Kidney glomerular epithelial cell (primary cell): ENCODE measurements at regions not wholly inside any gene's neighbourhood (a gene's known extent, or its start where the extent isn't known, plus 50 kb on each side); places are given as distances from the start of the nearest gene placed in this dataset.

Experiments
- DNase-seq: peaks from one replicate; lab custom pipeline; 2025; lab: John Stamatoyannopoulos, UW

DNA sequence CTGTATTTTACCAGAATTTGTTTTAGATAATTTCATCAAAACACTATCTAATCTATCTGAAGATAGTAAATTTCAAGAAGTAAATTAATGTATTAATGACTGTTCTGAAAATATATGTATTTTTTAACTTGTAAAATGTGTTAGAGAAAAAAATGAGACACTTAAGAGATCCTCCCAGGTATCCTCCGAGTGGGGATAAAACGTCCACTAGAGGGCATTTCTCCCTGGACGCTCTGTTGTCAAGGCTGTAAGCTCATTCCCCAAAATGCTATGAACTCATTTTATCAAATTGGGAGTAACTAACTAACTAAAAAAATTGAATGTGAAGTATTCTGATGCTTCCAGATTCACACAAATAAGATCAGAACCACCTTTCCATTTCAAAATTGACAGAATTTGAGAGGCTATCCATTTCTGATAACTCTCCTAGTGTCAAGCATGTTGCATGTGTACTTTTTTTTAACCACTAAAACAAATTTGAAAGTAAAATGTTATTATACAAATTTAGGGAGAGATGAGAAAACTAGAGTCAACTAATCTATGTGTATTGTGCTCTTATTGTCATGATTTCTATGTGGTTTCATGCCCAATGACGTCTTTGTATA is 337.3 kb upstream of the HS3ST1 start:
- no peak for DNase-seq

DNA sequence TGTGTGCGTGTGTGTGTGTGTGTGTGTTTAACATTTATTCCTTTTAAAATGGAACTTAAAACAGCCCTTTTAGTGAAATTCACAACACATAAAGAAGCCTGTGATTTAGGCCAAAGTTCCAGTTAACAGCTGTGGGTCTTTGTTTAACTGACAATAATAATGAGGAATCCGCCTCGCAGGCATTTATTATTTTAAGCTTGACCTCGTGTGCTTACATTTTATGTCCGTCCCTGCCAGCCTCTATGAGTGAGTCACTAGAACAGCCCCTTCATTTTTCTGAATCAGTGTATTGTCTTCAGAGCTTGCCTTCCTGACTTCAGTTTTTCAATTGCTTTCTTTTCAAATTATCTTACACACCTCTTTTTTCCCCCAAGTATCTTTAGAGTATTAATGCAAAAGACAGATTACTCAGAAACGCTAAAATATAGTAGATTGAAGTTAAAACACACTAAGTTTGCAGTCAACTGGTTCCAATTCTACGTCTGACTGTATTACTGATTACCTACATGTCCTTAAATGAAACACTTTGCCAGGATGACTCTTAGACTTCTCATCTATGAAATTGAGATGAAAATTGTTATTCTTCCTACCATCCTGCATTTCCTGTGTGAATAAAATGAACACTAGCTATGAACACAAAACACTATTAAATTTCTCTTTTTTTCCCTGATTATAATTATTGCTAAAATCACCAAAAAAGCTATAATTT is 319.6 kb upstream of the HS3ST1 start:
- DNase-seq, result peak; percentile 79

DNA sequence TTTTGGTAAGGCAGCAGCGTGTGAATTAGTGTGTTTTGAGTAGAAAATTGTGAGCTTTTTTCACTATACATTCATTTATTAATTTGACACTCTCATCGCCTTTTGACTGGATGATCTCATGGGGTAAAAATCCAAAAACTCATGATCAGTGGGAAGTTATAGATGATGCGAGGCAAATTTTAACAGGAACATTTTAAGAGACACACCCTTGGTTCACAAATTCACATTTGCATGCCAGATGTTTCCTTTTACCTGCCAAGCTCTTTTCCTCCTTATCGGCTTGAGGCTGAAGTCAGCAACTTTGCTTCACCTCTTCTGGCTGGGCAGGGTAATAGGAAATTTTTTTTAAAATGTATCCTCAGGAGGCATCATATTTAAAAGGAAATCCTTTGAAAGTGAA is 318.0 kb upstream of the HS3ST1 start:
- no peak for DNase-seq

DNA sequence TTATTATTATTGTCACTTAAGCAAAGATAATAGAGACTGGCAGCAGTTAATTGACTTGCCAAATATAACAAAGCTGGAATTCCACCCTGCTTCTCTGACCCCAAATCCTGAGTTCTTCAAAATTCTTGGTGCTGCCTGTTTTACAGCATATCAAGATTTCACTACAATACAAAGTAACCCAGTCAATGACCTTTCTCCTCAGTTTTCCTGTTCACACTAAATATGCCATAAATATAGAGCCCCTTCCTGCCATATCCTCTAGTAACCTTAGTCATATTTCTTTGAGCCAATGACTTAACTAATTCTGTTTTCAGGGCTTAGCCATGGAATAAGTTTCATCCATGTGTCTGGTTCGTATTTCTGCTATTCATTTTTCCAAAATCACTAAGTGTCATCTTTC is 315.3 kb upstream of the HS3ST1 start:
- DNase-seq, result no peak

DNA sequence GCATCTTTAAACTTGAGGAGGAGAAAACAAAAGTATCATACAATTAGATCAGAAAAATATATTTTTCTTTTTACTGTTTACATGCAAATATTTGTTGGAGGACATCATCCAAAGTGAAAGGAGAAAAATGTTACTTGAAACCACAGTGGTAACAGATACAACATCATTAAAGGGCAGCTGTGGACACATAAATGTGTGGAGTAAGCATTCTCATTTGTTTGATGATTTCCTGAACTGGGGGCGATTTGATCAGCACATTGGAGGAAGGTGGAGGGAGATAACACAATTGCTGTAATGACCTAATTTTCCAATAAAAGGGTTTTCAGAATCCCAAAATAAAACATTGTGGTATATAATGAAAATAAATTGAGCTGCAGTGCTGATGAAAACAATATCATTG is 314.5 kb upstream of the HS3ST1 start:
- no peak for DNase-seq

DNA sequence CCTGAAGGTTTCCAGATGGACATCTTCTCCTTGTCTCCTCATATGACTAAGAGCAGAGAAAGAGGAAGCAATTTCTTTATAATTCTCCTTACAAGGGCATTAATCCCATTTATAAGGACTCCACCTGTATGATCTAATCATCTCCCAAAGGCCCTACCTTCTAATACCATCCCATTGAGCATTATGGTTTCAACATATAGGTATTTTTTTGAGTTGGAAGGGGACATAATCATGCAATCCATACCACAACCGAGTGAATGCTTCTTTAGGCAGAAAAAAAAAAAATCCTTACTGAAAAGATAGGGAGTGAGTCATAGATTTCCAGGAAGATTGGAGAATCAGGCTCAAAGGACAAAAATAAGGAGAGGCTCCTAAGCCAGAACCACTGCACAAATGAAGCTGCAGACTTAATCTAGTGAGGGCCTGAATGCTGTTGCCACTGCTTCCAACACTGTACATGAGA is 312.5 kb upstream of the HS3ST1 start:
- DNase-seq, result no peak

DNA sequence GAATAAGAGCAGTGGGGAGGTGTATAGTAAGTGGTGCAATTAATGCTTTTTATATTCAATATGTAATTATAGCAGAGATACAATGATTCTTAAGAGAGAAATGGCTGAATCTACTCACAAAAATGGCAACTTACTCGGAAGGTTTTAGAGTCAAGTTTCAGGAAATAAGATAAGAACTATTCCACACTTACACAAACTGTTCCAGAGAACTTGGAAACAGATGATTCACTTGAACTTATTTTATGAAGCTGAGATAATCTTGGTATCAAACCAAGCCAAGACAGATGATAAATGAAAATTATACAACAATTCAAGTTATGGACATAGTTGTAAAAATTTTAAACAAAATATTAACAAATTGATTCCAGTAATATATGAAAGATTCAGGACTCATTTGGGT is 311.3 kb upstream of the HS3ST1 start:
- no peak for DNase-seq

DNA sequence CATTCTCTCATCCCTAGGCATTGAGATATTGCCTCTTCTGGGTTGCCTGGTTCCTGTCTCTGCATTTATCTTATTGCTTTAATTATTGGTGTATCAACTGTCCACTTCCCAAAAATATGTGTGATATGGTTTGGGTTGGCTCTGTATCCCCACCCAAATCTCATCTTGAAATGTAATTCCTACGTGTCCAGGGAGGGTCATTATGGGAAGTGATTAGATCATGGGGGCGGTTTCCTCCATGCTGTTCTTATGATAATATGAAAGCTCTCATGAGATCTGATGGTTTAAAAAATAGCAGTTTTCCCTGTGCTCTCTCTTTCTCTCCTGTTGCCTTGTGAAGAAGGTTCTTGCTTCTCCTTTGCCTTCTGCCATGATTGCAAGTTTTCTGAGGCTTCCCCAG is 308.3 kb upstream of the HS3ST1 start:
- no peak for DNase-seq

DNA sequence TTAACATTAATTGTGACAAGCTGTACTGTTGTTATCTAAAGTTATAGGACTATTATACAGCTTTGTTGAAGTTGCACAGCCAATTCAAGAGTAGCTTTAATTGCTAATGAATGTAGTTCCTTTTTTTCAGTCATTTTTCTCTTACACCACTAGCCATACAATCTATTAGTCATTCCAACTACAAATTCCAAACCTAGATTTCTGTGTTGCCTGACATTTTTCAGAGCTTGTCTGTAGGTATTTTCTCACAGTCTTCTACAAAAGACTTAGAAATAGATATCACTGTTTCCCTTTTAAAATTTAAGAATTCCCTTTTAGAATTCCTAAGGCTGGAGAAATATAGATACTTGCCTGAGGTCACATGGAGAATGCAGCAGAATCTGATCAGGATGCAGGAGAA is 307.0 kb upstream of the HS3ST1 start:
- DNase-seq, result no peak

DNA sequence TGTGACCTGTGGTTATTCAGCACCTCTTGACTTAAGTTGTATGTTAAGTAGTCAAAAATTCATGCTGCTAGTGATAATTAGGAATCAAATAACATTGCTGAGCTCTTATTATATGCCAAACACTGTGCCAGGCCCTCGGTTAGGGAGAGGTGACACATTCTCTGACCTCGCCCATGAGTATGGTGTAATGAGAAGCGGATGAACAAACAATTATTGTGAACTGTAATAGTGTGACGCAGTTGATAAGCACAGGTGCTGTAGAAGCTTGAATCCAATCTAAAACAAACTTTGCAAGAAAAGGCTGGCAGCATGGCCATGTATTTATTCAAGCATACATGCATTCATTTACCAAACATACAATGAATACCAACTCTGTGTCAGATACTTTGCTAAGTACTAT is 303.5 kb upstream of the HS3ST1 start:
- DNase-seq, result no peak

DNA sequence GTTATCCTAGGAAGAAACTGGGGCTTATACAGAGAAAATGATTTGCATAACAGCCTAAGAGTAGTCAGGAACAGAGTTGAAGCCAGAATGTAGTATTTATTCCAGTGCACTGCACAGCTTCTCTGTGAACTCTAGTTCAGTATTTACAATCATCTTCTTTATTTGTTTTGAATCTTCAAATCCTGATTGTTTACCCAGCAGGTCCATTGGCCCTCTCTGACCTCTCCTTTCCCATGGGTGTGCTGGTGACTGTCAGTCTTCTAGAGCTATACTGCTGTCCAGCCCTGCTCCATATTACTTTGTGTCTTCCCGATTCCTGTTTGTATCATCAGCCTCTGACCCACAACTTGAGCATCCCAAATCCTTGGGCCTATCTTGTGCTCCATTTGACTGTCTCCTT is 301.9 kb upstream of the HS3ST1 start:
- DNase-seq, result no peak

DNA sequence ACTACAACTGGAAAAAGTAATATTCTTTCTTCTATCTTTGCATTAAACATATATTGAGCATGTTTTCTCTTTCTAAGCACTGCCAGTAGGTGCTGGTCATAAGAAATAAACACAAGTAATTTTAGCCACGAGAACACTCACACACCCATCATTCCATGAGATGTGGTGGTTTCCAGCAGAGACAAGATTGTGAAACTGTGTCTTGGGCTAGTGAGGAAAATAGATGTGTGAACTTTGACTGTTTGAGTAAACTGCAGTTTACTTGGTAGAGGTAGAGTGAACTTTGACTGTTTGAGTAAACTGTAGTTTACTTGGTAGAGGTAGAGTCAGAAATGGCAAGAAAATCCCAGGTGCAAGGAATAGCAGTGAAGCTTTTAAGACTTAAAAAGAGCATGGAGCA is 300.9 kb upstream of the HS3ST1 start:
- no peak for DNase-seq

DNA sequence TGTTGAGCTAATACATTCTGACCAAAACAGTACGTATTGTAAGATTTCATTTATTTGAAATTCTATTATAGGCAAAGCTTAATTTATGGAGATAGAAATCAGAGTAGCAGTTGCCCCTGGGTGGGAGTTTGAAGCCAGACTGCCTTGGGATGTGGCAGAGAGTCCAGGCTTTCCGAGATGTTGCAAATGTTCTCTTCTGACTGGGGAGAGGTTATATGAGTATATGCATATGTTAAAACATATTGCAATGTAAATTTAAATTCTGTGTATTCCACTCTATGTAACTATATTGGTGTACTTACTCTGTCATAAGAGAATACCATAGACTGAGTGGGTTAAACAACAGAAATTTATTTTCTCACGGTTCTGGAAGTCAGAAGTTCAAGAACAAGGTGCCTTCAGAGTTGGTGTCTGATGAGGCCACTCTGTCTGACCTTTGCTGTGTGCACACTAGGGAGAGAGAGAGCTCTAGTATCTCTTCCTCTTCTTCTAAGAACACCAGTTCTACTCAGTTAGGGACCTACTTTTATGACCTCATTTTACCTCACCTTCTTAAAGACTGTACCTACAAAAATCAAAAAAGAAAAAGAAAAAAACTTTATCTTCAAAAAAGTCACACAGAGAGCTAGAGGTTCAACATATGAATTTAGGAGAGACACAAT is 299.3 kb upstream of the HS3ST1 start:
- no peak for DNase-seq

DNA sequence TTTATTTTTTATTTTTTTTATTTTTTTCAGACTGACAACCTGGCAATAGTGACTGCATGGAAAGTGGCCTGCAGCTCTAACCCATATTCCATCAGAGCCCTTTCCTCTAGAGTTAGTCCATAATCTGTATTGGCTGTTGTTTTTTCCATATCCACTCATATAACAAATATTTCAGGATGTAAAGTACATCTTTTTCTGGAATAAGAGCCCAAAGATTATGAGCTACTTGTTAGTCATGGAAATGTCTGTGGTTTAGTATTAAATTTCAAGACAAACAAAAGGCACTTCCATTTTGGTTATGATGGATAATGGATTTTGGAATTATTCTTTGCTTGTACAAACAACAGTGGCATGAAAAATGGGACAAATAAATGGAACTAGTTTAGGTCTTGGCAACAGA is 296.0 kb upstream of the HS3ST1 start:
- DNase-seq, result no peak

DNA sequence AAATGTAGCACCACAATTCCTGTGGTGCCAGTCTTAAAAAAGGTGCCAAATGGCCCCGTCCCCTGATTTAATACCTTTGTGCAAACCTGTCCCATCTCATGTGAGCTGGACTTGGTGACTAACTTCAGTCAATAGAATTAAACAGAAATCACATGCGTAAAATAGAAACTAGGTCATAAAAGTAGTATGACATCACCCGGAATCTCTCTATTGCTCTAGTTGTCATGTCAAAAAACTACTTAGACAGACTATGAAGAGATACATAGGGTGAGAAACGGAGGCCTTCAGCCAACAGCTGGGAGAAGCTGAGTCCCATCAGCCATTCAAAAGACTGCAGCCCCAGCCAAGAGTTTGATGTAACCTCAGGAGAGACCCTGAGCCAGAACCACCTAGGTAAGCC is 293.5 kb upstream of the HS3ST1 start:
- no peak for DNase-seq

DNA sequence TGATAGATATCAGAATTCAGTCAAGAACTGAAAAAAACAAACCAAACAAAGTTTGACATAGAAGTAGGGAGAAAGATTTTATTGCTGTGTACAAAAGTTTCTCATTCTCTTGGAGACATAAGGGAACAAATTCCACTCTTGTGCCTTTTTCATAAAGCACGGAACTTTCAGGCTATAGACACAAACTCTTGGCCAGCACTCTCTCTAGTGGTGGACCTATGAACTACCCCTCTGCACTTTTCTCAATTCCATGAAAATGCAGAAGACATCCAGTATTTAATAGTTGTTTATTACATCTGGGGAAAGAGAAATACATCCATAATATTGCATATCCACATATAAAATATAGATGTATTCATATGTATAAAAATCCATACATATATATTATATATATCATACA is 291.6 kb upstream of the HS3ST1 start:
- peak; percentile 63 for DNase-seq

DNA sequence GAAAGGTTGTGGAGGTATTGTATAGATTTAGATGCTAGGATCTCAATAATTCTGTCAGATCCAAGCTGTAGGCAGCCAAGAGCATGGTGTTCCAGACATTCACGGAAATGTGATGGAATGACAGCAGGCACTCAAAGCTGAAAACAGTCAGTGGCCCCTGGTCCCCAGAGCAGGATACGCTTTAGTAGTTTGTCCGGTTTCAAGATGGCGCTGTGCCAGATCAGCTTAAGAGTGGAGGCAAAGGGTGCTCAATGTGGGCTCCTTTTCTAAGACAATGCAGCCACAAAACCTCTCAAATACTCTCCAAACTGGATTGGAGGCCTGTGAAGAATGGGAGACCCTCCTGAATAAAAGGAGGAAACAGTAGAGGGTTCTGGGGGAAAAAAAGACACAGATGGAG is 291.2 kb upstream of the HS3ST1 start:
- DNase-seq, result no peak

DNA sequence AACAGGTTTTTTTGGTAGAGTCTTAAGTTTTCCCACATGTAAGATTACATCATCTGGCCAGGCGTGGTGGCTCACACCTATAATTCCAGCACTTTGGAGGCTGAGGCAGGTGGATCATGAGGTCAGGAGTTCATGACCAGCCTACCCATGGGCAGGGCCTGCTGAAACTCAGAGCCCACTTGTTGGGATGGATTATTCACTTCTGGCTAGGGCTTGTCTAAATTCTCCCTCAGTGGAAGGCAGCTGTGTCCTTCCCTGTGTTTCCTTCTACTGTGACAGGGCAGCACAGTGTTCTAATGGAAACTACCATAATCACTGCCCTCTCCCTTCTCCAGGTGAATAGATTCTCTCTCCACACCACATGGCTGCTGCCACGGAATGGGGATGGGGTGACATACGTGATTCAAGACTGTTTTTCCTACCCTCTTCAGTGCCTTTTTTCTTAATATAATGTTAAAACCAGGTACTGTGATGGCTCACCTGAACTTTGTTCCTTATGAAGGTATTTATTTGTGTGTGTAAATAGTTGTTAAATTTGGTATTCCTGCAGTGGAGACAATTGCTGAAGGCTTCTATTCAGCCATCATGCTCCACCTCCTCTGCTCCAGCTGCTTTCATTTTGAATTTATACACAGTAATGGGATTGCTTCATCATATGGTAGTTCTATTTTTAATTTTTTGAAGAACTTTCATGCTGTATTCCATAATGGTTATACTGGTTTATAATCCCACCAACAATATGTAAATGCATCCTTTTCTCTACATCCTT is 287.2 kb upstream of the HS3ST1 start:
- no peak for DNase-seq

DNA sequence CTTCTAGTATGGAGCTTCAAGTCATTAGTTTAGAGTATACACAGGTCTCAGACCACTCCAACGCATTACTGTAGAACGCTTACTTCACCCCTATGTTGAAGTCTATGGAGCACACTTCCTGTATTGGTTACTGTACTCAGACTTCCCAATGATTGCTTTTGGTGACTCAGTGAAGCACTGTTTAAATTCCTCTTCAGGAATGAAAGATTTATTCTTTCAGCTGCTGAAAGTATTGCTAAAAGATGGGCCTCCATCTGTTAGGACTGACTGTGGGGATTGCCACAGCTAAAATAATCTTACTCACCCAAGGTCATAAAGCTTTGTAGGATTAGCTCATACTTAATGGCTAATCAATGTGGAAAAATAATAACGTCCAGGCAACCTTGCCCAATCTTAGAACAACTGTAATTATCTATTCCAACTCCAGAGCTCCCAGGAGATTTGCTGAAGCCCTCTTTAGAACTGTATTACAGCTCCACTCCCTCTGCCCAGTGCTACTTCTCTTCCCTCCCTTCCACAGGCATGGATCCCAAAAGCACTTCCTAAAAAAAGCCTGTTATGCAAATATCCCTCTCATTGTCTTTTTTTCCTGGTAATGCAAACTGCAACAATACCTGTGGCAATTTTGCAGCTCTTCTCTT is 281.9 kb upstream of the HS3ST1 start:
- peak; percentile 17 for DNase-seq

DNA sequence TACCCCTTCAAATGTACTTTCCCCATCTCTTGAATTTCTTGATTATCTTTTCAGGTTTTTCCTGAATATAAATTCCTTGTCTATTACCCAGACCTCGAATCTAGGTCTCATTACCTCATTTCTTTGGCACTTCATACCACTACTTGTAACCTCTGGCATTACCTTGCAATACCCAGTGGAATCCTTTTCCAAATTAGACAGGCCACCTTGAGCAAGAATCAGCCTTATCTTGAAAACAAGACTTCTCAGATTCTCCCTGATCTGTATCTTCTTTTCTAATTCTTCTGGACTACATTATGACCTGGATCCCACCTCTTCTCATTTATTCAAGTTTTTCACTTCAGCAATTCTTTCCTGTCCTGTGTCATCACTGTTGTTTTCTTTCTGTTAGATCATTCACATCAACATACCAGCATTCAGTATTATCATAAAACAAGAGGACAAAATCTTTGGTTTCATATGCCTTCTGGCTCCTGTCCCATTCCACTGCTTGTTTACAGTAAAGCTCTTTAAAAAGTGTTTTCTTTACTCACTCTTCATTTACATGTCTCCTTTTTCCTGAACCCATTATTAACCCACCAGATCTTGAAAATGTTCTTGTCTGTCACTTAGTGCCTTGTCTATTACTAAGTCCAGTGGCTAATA is 275.6 kb upstream of the HS3ST1 start:
- DNase-seq, result peak; percentile 24

DNA sequence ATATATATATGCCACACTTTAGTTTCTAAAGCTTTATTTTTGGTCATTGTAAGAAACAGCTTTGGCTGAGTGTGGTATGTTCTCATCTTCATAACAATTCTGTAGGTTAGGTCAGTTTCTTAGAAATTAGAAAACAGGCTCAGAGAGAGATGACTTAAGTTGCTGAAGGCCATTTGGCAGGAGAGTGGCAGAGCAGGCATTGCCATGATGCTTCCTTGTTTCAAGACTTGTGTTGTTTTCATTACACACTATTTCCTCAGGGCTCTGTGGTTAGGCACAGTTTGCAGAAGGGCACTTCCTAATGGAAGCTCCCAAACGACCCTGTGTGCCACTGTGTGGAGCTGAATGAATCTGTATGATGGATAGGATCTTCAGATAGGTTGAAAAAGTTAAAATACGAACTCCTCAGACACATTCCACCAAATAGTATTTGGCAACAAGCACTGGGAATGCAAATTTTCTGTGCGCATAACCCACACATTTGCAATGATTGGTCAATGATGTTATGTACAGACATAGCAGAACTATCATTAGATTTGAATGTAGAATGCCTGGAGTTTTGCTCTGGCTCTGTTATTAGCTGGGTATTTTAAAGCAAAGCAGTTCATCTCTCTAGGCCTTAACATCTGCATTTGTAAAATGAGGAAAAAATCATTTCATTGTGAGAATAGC is 274.3 kb upstream of the HS3ST1 start:
- DNase-seq, result no peak
